Fibroblast of lung (primary cell): ENCODE measurements at regions not wholly inside any gene's neighbourhood (a gene's known extent, or its start where the extent isn't known, plus 50 kb on each side); places are given as distances from the start of the nearest gene placed in this dataset.
"Not testable (repeated sequence)": the region's sequence is repeated elsewhere in the genome, so short reads cannot be mapped to it uniquely, and the experiment has no call there.

Source experiments
- CTCF ChIP-seq, 2 donors: IDR thresholded peaks in 1 of 2; conservative IDR thresholded peaks in 1 of 2; 1 replicate in 1 of 2; 2 replicates in 1 of 2; pipeline ENCODE4 v1.5.1; 2011 to 2012; ENCODE audit warnings: low read length in 2 of 2, control low read depth in 1 of 2, inconsistent platforms in 1 of 2, low read depth in 1 of 2, mild to moderate bottlenecking in 1 of 2
- EZH2 ChIP-seq: IDR thresholded peaks from 2 replicates; pipeline ENCODE4 v1.5.1; 2012; ENCODE audit warnings: low read length, control low read depth, mild to moderate bottlenecking; ENCODE audit errors: missing control alignments

- TF ChIP-seq CTCF (conservative IDR thresholded peaks at IDR 0.05 in 1 of 2, IDR thresholded peaks at IDR 0.05 in 1 of 2; ENCODE audit: low read depth in 1 of 2, low read length in 2 of 2); EZH2: not testable (repeated sequence)
Measured at GRCh38 chr9:23046026-23046425, 599.4 kb downstream of the DMRTA1 start.
